ENCODE measurements at regions not wholly inside any gene's neighbourhood (a gene's known extent, or its start where the extent isn't known, plus 50 kb on each side); places are given as distances from the start of the nearest gene placed in this dataset.
"Not testable (repeated sequence)": the region's sequence is repeated elsewhere in the genome, so short reads cannot be mapped to it uniquely, and the experiment has no call there.

GRCh38 chr3:176219970-176220369 is 977.3 kb downstream of the TBL1XR1 start:
- dilution Hi-C loops (cut with MboI; ENCODE audit: extremely low pct_ligation_motif_present, low sequenced_read_pairs) = no loop called here
- FAIRE-seq (no peak), DNase-seq (ENCODE audit: low read depth, low spot score) (no peak)
- Histone ChIP-seq H3K9me3 (ENCODE audit: control insufficient read depth, low read depth, low read length) (no peaks in the 10 kb centered on the region), H3K79me2 (ENCODE audit: control insufficient read depth, insufficient read depth, low read length) (no peaks in the 10 kb centered on the region), H3K27ac (ENCODE audit: control insufficient read depth, insufficient read depth, low read length) (no peak overlapping the region), H3K9ac (ENCODE audit: control insufficient read depth, extremely low read depth, insufficient read depth, low read length) (no peak overlapping the region), H3K4me1 (ENCODE audit: control insufficient read depth, extremely low read depth, insufficient read depth, low read length) (no peaks in the 10 kb centered on the region), H3K4me3 (ENCODE audit: control insufficient read depth in 2 of 3, extremely low read depth in 1 of 3, insufficient read depth in 2 of 3, low read depth in 1 of 3, low read length in 3 of 3) (no peak overlapping the region), H3K9me1 (ENCODE audit: control insufficient read depth, extremely low read depth, insufficient read depth, low read length) (no peaks in the 10 kb centered on the region), H4K20me1 (ENCODE audit: control insufficient read depth, extremely low read depth, insufficient read depth, low read length) (no peaks in the 10 kb centered on the region), H2AFZ (ENCODE audit: control insufficient read depth, low read length) (no peak overlapping the region), H3K36me3 (ENCODE audit: control insufficient read depth in 2 of 2, extremely low read depth in 1 of 2, insufficient read depth in 2 of 2, low read length in 2 of 2) (no peaks in the 10 kb centered on the region), H3K4me2 (ENCODE audit: control insufficient read depth, extremely low read depth, insufficient read depth, low read depth, low read length) (no peak overlapping the region), H3K27me3 (ENCODE audit: control insufficient read depth, extremely low read depth, insufficient read depth, low read length) (no peaks in the 10 kb centered on the region)
- TF ChIP-seq CTCF (optimal IDR thresholded peaks at IDR 0.05 in 1 of 3, IDR thresholded peaks at IDR 0.05 in 1 of 3, conservative IDR thresholded peaks at IDR 0.05 in 1 of 3; ENCODE audit: extremely low read depth in 1 of 3, insufficient read depth in 2 of 3, low read length in 3 of 3) (no peak), EZH2 (IDR thresholded peaks at IDR 0.05; ENCODE audit: low read length) (no peak)

- Histone ChIP-seq H4K20me1 (ENCODE audit: control insufficient read depth, extremely low read depth, insufficient read depth, low read length) (no peaks in the 10 kb centered on the region), H3K27me3 (ENCODE audit: control insufficient read depth, extremely low read depth, insufficient read depth, low read length) (no peaks in the 10 kb centered on the region), H3K4me2 (ENCODE audit: control insufficient read depth, extremely low read depth, insufficient read depth, low read depth, low read length) (no peak overlapping the region), H2AFZ (ENCODE audit: control insufficient read depth, low read length) (no peak overlapping the region), H3K4me3 (ENCODE audit: control insufficient read depth in 2 of 3, extremely low read depth in 1 of 3, insufficient read depth in 2 of 3, low read depth in 1 of 3, low read length in 3 of 3) (no peak overlapping the region), H3K9me1 (ENCODE audit: control insufficient read depth, extremely low read depth, insufficient read depth, low read length) (no peaks in the 10 kb centered on the region), H3K79me2 (ENCODE audit: control insufficient read depth, insufficient read depth, low read length) (no peaks in the 10 kb centered on the region), H3K27ac (ENCODE audit: control insufficient read depth, insufficient read depth, low read length) (no peak overlapping the region), H3K36me3 (ENCODE audit: control insufficient read depth in 2 of 2, extremely low read depth in 1 of 2, insufficient read depth in 2 of 2, low read length in 2 of 2) (no peaks in the 10 kb centered on the region), H3K9ac (ENCODE audit: control insufficient read depth, extremely low read depth, insufficient read depth, low read length) (no peak overlapping the region), H3K9me3 (ENCODE audit: control insufficient read depth, low read depth, low read length) (no peaks in the 10 kb centered on the region), H3K4me1 (ENCODE audit: control insufficient read depth, extremely low read depth, insufficient read depth, low read length) (no peaks in the 10 kb centered on the region)
- FAIRE-seq (no peak), DNase-seq (ENCODE audit: low read depth, low spot score) (no peak)
- TF ChIP-seq CTCF (optimal IDR thresholded peaks at IDR 0.05 in 1 of 3, IDR thresholded peaks at IDR 0.05 in 1 of 3, conservative IDR thresholded peaks at IDR 0.05 in 1 of 3; ENCODE audit: extremely low read depth in 1 of 3, insufficient read depth in 2 of 3, low read length in 3 of 3) (no peak), EZH2 (IDR thresholded peaks at IDR 0.05; ENCODE audit: low read length) (no peak)
- dilution Hi-C loops (cut with MboI; ENCODE audit: extremely low pct_ligation_motif_present, low sequenced_read_pairs) = no loop called here
Observed at GRCh38 chr3:176214758-176215157, 982.5 kb downstream of the TBL1XR1 start.

GRCh38 chr3:176213314-176213713 is 984.0 kb downstream of the TBL1XR1 start:
- H3K9me3 ChIP-seq (ENCODE audit: control insufficient read depth, low read depth, low read length); FAIRE-seq; H3K4me3 ChIP-seq (ENCODE audit: control insufficient read depth in 2 of 3, extremely low read depth in 1 of 3, insufficient read depth in 2 of 3, low read depth in 1 of 3, low read length in 3 of 3); H3K4me2 ChIP-seq (ENCODE audit: control insufficient read depth, extremely low read depth, insufficient read depth, low read depth, low read length); H3K4me1 ChIP-seq (ENCODE audit: control insufficient read depth, extremely low read depth, insufficient read depth, low read length); dilution Hi-C loops (cut with MboI; ENCODE audit: extremely low pct_ligation_motif_present, low sequenced_read_pairs); H4K20me1 ChIP-seq (ENCODE audit: control insufficient read depth, extremely low read depth, insufficient read depth, low read length); H3K27me3 ChIP-seq (ENCODE audit: control insufficient read depth, extremely low read depth, insufficient read depth, low read length); H3K36me3 ChIP-seq (ENCODE audit: control insufficient read depth in 2 of 2, extremely low read depth in 1 of 2, insufficient read depth in 2 of 2, low read length in 2 of 2); DNase-seq (ENCODE audit: low read depth, low spot score); H2AFZ ChIP-seq (ENCODE audit: control insufficient read depth, low read length); H3K79me2 ChIP-seq (ENCODE audit: control insufficient read depth, insufficient read depth, low read length); H3K9me1 ChIP-seq (ENCODE audit: control insufficient read depth, extremely low read depth, insufficient read depth, low read length); H3K9ac ChIP-seq (ENCODE audit: control insufficient read depth, extremely low read depth, insufficient read depth, low read length); H3K27ac ChIP-seq (ENCODE audit: control insufficient read depth, insufficient read depth, low read length): not testable (repeated sequence)
